NCI-H82 treated with DMSO at 0.1 percent for 48 hours (cell line): ENCODE measurements at regions not wholly inside any gene's neighbourhood (a gene's known extent, or its start where the extent isn't known, plus 50 kb on each side); places are given as distances from the start of the nearest gene placed in this dataset.
"Not testable (repeated sequence)": the region's sequence is repeated elsewhere in the genome, so short reads cannot be mapped to it uniquely, and the experiment has no call there.

ENCODE experiments used
- DNase-seq: peaks from one replicate; lab custom pipeline; 2025; ENCODE audit not compliant: unreplicated experiment; lab: John Stamatoyannopoulos, UW

DNA sequence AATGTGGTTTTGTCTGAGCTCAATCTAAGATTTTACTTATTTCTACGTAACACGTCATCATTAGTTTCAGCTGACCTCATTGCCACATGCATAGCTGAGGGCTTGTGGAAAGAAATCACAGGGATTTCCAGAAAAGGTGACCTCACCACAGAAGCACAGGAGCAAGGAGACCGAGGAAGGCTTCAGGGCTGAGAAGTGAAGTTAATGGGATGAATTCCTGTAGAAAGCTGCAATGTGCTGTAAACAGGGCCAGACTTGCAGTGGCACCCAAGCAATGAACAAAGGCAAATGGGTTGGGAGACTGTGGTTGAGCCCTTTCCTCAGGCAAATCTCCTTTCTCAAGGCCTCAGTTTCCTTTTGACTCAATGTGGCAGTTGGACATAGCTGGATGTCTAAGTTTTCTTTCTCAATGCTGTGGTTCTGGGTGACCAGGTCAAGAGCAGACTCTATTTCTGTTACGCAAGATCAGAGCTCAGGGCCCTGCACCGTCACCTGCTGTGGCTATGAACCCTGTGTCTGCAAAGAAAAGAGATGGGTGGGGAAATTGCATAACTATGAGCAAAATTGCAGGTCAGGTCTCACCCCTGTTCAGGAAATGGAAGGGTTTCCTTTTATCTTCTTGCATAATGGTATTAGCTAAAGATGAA is 252.2 kb upstream of the TBL1XR1 start:
- no peak for DNase-seq

DNA sequence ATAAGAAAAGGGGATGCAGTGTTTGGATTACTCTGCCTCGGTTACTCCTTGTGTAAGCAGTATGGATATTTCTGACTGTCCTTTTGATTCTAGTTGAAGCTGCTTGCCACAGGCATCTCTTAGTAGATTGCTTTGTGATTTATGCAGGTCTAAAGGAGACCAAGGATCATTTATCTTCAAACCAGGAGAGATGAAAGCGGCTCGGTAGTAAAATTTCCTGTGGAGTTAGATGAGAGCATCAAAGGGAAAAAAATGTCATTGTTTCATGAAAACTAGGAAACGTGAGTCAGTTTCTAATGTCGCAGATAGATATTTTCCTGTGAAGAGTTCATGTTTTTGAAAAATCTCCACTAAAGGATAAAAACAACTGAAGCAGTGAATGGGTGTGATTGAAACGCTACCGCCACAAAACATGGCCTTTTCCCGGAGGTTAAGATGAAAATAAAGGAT is 254.0 kb upstream of the TBL1XR1 start:
- no peak for DNase-seq

DNA sequence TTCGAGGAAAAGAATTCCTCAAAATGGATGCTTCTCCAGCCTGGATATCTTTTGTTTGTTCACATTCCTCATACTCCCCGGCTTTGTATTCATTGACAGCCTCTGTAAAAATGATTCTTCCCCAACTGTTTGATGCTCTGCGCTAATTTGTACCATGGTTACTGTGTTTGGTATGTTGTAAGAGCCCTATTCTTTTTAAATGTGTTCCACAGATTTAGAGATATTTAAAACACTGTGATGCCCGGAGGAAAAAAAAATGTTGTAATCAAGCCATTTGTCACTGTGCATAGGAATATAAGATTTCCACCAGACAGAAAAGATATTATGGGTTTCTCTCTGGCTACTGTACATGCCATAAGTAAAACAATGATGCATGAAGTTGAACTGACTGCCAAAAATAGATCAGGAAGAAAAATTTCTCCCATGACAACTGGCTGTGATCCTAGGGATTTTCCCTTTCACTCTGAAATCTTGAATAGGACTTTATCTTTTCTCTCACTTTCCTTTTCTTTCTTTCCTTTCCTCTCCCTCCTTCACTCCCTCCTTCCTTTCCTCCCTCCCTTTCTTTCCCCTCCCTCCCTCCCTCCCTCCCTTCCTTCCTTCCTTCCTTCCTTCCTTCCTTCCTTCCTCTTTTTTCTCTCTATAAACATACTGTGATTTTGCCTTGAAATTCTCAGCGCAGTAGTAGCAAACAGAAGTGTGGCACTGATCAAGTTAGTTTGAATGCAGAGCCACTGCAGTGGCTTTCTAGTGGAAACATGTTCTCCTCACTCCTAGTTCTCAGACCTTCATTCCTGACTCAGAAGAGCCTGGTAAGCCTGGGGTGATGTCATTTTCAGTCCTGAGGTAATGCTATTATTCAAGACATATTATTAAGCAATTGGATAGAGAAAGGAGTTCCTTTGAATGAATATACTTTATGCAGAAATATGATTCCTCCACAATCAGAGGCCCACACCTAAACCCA is 254.9 kb upstream of the TBL1XR1 start:
- no peak for DNase-seq

DNA sequence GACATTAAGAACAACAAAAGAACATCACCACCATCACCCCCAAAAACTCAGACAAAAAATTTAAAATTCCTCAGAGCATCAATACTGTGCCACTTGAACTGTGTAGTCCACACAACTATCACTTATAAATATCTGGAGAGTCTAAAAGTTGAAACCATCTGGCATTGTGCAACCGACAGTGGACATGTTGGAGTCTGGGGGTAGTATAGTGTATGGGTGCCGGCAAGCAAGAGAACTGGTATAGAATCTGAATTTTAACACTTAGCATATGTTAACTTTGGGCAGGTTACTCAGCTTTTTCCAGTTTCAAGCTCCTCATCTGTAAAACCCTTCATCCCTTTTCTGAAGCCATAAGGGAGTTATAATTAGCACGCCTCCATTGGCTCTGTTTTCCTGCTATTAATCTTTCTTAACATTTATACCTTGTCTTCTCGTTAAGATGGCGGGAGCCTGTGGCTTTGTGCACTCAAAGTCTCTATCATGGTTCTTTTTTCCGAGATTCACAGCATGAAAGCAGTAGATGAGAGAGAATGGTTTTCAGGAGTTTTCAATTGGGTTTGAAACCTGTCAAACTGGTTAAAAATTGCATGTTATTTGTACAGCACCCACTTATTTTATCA is 255.7 kb upstream of the TBL1XR1 start:
- DNase-seq: no peak

DNA sequence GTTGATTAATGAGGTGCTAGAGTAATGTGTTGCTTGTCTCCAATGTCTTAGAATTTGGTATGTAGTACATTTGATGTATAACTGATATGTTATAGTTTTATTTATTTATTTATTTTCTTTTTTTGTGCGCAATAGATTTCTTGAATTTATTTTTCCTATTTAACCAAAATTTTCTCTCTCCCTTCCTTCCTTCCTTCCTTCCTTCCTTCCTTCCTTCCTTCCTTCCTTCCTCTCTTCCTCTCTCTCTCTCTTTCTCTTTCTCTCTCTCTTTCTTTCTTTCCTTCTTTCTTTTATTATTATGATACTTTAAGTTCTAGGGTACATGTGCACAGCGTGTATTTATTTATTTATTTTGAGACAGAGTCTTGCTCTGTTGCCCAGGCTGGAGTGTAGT is 256.2 kb upstream of the TBL1XR1 start:
- DNase-seq: no peak

DNA sequence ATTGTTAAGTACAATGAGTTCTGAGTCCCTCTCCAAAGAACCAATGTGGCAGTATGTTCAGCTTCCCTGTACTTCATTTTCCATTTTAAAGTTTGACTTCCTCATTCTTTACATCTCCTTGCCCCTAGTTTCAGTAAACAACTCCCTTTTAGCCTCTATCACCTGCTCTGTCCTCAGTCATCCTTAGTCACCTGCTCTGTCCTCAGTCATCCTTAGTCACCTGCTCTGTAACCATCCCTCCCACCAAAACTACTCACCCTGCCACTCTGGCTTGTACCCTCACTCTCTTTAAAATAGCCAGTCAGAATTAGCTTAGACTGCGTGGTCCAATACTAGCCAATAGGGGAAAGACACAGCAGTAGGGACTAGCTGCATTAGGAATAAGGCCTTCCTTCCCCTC is 259.9 kb upstream of the TBL1XR1 start:
- not testable (repeated sequence) for DNase-seq

DNA sequence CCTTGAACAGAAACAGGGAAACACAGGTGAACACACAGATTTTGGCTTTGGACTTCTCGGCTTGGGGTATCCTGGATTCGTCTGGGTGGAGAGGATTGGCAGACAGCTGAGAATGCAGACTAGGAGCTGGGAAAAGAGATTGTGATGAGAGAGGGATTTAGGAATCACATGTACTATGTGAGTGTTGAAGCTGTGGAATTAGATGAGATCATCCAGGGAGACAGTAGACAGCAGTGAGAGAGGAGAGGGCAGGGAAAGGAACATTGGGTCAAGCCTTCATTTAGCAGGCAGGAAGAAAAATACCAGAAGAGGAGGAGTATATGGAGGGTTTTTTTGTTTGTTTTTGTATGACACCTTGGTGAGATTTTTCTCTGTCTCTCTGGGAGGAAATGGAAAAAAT is 262.1 kb upstream of the TBL1XR1 start:
- peak; percentile 14 for DNase-seq

DNA sequence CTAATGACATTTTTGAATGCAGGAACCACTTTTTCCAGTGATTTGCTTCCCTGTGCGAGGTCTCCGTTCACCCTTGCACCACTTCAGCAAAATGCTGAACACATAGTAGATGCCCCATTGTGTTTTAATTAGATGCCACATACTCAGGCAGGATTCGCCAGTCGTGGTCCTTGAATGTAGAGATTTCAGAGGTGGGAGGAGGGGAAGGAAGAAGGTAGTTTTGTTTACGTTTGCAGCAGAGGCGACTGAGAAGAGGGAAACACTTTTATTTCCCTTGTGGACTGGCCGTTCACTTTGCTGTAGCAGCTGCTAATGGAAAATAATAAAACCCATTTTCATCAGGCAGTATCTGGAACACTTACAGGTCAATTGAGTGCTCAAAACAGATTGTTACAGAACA is 262.8 kb upstream of the TBL1XR1 start:
- DNase-seq: no peak

DNA sequence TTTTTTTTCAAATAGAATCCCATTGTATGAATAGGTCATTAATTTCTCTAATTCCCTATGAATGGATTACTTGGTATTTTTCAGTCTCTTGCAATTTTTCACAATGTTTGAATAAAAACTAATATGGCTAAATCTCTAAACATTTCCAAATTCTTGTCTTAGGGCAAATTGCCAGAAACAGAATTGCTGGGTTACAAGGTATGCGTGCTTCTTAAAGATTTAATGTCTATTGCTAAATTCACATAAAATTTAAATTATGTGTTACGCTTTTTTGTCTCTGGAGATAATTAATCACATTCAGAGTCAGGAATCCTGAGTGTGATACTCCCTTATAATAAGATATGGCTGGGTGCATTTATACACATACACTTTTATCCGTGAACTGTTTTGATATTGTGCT is 264.5 kb upstream of the TBL1XR1 start:
- DNase-seq: no peak

DNA sequence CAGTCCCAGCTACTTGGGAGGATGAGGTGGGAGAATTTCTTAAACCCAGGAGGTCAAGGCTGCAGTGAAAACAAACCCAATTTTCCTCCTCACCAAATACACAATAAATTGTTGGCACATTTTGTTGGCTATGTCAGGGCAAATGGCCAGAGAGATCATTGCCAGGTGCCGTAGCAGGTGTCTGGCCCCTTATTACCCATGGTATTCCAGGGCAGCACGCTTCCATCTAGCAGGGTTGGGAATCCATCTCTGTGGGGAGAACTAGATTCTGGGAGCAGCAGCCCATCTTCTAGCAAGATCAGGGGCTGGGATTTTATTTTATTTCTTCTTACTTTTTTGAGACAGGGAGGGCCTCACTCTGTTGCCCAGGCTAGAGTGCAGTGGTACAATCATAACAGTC is 266.1 kb upstream of the TBL1XR1 start:
- DNase-seq: not testable (repeated sequence)

DNA sequence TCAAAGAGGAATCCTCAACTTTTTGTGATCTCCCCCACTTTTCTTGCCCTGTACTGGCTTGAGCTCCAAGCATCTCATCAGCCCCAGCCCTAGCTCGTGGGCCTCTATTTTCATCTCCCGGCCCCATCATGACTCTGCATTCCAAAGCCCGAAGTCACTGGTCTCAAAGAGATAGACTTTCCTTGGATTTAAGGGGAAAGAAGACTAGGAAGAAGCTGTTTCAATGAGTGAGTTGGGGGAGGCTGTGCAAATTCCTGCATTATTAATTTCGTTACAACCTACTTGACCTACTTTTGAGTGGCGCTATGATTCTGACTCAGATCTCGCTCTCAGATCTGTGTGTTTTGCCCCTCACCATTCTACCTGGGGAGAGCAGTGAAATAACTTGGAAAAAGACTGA is 266.6 kb upstream of the TBL1XR1 start:
- DNase-seq: no peak

DNA sequence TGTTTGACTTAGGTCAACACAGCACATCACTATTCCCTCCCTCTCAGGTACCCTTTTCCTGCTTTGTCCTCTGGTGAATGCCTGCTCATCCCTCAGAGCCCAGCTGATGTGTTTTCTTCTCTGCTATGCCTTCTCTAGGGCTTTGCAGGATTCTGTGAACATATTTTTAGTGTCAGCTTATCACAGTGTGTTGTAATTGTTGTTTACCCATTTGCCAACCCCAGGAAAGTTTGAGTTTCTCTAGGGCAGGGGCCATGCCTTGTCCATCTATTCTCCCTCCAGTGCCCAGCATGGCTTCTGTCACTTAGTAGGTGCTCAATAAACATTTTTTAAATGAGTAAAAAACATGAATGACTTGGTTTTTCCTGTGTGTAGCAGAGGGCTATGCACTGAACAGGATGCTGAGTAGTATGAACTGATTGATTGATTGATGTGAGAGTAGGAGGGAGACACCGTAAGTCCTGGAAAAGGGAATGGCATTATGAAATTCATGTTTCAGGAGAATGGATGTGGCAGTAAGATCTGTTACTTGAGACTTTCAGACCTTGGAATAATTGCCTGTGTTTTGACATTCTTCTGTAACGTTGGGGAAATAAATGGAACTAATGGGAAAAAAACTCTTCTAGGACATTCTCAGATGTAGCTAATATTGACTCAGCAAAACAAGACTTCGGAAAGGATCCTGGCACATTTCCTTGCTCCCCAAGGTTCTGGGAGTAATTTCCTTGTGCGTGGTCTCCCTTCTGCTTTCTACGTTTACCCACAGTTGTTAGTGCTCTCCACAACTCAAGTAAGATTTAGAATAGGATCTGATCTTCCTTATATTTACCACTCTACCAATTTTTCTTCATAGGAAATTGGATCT is 267.3 kb upstream of the TBL1XR1 start:
- DNase-seq: no peak

DNA sequence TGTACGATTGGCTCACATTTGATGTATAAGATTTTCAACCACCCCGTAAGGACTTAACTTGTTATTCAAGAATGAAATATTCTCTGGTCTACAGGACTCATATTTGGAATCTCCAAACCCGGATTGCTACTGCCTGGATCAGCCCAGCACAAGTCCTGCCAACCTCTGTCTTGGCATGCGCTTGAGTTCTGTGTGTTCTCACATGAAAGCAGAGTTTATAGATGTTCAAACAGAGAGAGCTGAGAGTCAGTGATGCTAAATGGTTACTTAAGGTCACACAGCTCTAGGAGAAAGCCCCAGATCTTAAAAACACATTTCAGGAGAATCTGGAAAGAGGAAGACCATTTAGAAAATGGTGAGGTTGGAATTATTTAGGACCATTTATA is 268.0 kb upstream of the TBL1XR1 start:
- no peak for DNase-seq

DNA sequence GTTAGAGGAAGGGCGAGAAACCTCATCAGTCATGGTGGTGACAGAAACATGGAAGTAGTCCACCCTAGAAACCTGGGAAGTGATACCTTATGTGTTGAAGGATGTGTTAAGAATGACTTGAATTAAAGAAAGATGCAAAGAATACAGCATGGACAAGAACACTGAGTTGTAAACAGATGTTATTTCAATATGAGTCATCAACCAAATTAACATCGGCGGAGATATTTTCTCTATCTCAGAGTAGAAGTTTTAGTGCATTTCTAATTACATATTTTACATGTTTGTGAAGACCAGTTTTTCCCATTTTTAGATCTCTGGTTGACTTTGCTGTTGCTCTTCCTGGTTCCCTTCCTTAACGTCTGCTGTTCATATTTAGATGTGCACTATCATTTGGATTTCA is 268.8 kb upstream of the TBL1XR1 start:
- no peak for DNase-seq

DNA sequence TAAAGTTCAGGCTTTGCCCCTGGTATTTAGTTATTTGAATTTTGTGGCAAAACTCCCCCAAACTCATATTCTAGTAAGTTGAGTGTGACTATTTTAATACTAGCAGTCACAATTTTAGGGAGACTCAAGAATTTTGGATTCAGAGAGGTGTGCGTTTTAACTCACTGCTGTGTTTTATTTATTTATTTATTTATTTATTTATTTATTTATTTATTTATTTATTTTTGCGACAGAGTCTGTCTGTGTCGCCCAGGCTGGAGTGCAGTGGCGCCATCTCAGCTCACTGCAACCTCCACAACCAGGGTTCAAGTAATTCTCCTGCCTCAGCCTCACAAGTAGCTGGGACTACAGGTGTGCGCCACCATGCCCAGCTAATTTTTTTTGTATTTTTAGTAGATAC is 269.3 kb upstream of the TBL1XR1 start:
- DNase-seq: not testable (repeated sequence)

DNA sequence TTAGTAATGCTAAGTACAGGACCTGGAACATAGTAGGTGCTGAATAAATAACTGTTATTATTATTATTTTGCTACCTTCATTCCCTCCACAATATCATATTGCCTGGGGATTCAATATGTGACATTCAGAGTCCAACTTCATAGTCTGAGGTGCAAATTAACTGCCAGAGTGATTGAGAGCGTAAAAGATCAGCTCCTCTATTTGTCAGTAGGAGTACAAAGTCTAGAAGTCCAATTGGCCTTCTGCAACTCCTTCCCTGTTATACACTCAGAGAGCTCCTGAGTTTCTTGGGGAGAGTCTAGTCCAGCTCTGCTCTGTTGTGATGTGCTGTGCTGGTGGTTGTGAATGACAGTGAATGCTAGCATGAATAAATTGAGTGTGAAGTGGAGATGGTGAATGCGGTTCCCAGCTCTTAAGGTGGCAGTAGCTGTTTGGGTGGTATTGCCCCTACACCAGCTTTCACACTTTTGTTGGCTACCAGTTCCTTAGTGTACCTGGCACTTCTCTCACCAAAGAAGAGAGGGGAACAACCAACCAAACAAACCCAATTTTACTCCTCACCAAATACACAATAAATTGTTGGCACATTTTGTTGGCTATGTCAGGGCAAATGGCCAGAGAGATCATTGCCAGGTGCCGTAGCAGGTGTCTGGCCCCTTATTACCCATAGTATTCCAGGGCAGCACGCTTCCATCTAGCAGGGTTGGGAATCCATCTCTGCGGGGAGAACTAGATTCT is 270.1 kb upstream of the TBL1XR1 start:
- no peak for DNase-seq

DNA sequence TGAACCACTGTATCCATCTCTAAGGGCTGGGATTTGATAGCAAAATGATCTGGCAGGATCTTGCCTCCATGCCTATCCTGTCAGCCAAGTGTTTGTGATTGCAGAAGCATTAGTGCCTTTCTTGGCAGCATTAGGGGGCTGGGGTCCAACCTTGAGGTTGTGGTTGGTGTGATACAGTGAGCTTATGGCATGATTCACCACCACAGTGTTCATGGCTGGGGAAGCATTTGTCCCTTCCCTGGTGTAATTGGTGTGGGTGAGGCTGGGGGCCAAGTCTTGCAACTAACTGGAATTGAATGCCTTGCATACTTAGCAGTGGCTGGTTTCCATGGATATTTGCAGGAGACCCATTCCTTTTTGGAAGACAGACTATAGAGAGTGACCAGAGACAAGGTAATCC is 271.0 kb upstream of the TBL1XR1 start:
- DNase-seq: no peak

DNA sequence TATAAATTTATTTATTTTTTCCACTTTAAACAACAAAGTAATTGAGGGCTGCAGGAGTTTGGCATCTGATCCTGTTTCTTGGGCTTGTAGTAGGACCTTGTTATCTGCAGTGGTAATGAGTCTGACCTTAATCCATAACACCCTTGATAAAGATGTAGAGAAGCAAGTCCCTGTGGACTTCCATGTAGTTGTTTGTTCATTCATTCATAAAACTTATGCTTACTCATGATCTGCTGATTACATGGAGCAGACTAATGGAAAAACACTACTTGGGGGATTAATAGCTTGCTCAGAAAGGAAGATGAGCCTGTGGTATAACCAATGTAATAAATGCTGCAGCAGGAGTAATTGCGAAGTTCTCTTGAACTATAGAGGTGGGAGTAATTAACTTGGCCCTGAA is 271.5 kb upstream of the TBL1XR1 start:
- DNase-seq: no peak

DNA sequence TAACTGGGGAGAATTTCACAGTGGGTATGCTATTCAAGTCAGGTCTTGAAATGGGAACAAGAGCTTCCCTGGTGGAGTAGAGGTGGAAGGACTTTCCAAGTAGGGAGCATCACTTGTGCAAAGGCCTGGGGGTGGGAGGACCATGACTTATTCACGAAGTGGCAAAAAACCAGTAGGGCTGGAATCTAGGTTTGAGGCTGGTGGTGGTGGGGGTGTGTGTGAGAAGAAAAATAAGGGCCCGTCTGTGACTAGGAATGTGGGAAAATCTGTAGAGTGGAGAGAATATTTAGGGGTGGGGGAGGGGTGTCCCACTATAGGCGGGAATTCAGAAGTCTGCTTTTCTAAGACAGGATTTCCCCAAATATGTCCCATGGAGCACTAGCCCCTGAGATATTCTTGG is 271.9 kb upstream of the TBL1XR1 start:
- no peak for DNase-seq

DNA sequence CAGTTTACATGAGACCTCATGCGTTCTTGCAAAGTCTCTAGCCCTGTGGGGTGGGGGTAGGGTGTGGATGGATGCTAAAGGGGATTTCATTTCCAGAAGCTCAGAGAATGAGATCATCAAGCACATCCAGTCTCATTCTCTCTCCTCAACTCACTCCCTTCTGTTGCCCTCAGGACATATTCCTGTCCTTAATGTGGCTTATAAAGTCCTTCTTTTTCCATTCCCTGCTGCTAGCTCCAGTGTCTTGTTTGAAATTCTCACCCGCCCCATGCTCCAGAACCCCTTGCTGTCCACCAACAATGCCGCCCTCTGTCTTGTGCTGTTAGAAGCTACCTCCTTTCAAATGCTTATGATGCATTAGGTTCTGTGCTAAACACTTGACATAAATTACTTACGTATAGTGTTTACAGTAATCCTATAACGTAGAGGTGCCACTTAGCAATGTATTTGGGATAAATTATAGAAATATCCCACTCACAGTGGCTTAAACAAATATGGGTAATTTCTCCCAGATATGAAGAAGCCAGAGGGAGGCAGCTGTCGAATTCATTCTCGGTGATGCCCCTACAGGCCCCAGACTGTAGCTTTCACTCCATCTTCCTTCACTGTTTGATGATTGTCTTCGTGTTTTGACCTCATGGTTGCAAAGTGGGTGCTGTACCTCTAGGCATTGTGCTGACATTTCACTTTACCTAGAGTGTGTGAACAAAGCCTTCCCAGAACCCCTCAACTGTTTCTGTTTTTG is 273.1 kb upstream of the TBL1XR1 start:
- DNase-seq: no peak
